Nucleus accumbens (tissue), 56 donors: ENCODE measurements at regions not wholly inside any gene's neighbourhood (a gene's known extent, or its start where the extent isn't known, plus 50 kb on each side); places are given as distances from the start of the nearest gene placed in this dataset.

Source experiments
- DNase-seq, 56 donors: peaks; one replicate each; lab custom pipeline; 2025; lab: John Stamatoyannopoulos, UW

- no peak for DNase-seq
Observed at GRCh38 chr3:83513051-83513450, 1445.7 kb upstream of the CADM2 start.

- DNase-seq: no peak
Observed at GRCh38 chr3:83513677-83514076, 1445.1 kb upstream of the CADM2 start.

GRCh38 chr3:83514130-83514914, 1444.5 kb upstream of the CADM2 start:
- no peak for DNase-seq

DNA sequence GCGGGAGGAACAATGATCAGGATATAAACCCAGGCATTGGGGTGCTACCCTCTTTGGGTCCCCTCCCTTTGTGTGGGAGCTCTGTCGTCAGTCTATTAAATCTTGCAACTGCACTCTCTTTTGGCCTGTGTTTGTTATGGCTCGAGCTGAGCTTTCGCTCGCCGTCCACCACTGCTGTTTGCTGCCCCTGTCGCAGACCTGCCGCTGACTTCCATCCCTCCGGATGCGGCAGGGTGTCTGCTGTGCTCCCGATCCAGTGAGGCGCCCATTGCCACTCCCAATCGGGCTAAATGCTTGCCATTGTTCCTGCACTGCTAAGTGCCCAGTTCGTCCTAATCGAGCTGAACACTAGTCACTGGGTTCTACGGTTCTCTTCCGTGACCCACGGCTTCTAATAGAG, 1443.7 kb upstream of the CADM2 start:
- no peak for DNase-seq

GRCh38 chr3:83523470-83524073, 1435.2 kb upstream of the CADM2 start:
- DNase-seq: peak in 9 of 56 donors; percentile 1 to 40 (median 6)

- no peak for DNase-seq
Observed at GRCh38 chr3:83524901-83525300, 1433.9 kb upstream of the CADM2 start.

DNA sequence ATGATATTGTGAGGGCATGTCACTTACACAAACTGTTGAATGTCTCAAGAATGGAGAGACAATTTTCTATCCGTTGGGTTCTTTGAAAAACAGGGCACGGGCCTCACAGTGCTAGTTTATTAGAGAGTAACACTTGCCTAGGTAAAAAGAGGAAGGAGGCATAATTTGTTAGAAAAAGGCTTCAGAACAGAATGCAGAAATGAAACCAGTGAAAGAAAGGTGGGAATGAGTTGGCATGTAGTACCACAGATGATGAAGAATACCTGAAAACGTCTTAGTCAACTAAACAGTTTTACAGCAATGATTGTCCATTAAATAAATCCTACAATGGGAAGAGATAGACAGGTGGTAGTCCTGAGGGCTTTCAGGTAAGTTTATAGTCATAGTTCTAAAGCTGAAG, 1399.7 kb upstream of the CADM2 start:
- DNase-seq: no peak

GRCh38 chr3:83567935-83568334, 1390.9 kb upstream of the CADM2 start:
- DNase-seq: no peak

DNA sequence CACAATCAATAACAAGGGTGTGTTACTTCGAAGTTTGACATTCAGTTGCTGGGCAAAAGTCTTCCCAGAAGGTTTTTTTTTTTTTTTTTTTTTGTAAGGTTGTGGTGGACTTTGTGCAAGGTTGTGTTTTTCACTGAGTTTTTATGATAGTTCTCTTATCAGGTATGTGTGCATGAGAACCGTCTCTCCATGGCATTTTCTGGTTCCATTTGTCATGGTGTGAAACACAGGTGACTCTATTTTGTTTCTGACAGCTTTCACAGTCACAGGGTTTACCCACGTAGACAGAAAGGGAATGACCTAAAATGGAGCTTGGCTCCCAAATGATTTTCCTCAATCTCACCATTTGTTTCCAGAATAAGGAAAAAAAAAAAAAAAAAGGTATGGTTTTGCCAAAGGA, 1377.2 kb upstream of the CADM2 start:
- DNase-seq: no peak

DNA sequence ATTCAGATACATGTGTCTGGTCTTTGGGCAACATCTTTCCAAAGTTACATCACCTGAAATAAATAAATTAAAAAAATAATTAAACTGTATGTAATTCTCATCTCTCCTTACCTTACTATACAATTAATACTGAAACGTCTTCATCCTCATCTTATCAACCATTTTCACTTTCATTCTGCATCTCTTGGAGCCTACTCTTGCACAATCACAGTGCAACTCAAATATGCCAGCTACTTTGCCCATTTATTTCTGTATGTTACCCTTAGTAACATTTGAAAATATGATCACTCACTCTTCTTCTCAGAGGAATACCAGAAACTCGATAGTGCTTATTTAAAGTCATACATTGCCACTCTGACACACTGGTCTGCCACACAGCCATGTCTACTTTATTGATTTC, 1357.1 kb upstream of the CADM2 start:
- no peak for DNase-seq

DNA sequence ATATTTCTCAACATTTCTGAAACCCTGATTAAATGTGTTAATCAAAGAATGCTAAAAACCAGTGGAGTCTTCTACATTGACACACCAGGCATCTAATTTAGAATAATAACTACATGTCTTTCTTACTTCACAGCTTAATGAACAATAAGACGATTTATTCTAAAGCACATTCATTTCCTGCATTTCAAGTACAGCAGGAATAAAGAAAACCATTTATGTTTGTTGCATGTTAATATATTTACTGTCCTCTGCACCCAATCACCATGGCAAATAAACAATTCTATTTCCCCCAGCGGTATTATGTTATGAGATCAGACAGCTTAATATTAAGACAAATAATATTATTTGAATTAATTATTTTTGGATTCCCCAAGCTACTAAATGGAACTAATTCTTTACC, 1336.3 kb upstream of the CADM2 start:
- no peak for DNase-seq

GRCh38 chr3:83625261-83625660, 1333.5 kb upstream of the CADM2 start:
- DNase-seq: no peak

- no peak for DNase-seq
Observed at GRCh38 chr3:83628471-83628870, 1330.3 kb upstream of the CADM2 start.

- DNase-seq: no peak
Observed at GRCh38 chr3:83632526-83632925, 1326.3 kb upstream of the CADM2 start.

DNA sequence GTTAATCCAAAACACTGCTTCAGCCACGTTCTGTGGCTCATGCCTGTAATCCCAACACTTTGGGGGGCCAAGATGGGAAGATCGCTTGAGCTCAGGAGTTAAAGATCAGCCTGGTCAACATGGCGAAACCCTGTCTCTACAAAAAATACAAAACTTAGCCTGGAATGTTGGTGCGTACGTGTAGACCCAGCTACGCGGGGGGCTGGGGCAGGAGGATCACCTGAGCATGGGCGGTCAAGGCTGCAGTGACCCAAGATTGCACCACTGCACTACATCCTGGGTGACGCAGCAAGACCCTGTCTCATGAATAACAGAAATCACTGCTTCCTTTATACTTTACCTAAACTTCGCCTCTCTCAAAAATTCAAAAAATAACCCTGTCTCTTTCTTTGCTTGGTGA, 1325.0 kb upstream of the CADM2 start:
- no peak for DNase-seq

- no peak for DNase-seq
Observed at GRCh38 chr3:83649692-83650091, 1309.1 kb upstream of the CADM2 start.

GRCh38 chr3:83655083-83655482, 1303.7 kb upstream of the CADM2 start:
- DNase-seq: no peak

GRCh38 chr3:83662381-83662960, 1296.3 kb upstream of the CADM2 start:
- DNase-seq: no peak

DNA sequence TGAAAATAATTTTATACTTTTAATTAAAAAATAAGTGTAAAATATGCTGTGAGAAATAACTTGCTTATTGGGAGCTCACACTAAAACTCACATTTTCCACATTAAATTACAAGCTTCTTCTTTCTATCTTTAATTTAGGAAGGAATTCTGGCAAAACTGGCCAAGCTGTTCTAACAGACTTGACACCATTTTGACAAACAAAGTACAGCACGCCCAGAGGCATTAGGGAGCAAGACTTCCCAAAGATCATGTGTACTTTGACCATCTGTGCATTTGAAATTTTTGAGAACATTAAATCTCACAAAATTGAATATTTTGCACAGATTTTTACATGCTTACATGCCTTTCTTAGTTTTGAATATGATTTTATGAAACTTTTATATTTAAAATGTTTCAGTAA, 1288.4 kb upstream of the CADM2 start:
- no peak for DNase-seq

DNA sequence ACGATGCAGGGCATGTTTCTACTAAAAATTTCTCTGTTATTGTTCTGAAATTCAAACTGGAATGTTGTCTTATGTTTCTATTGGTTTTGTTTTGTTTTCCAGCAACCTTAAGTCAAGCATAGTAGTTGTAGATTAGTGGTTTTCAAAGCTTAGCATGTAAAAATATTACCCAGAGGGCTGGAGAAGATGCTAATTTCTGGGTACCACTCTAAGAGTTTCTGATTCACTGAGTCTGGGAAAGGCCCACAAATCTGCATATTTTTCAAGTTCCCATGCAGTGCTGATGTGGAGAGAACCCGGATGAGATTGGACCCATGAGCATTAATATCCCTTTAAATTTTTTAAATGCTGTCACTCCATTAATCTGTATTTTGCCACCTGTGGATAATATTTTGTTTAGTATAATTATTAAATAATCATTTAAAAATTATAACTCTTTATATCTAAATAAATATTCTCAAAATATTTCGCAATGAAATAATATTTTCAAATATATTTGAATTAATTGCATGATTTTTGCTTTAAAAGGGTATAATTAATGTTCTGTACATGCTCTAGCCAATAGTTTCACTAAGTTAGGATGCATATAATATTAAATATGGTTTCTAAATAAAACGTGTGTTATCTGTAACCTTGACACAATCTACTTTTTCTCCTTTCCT, 1274.7 kb upstream of the CADM2 start:
- DNase-seq: no peak

DNA sequence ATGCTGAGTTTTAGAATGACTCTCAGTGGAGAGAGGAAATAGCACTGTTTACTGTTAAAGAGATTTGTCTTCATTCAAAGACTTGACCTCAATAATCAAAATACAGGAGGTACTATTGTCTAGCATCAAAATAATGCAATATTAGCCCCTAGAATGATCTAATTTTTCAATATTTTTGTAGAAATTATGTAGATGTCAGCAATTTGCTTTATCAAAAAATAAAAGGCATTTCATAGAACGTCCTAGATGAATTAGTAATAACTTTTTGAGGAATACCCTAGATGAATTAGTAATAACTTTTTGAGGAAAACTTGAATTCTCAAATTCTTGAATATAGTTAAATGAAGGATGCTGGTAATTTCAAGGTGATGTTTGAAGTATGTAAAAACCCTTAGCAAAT, 1252.1 kb upstream of the CADM2 start:
- DNase-seq: no peak

DNA sequence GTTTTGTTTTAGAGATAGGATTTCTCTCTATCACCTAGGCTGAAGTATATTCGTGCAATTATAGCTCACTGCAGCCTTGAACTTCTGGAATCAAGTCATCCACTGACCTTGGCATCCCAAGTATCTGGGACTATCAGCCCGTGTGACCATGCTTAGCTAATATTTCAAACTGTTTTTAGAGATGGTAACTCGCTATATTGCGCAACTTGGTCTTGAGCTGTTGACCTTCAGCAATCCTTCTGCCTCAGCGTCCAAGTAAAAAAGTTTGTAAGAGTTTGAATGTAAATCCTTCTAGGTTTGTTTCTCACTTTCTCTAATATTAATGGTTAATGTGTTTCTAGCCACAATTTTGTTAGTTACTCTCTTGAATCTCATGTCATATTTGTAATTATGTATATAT, 1243.5 kb upstream of the CADM2 start:
- no peak for DNase-seq
